ENCODE measurements at regions not wholly inside any gene's neighbourhood (a gene's known extent, or its start where the extent isn't known, plus 50 kb on each side); places are given as distances from the start of the nearest gene placed in this dataset.

DNA sequence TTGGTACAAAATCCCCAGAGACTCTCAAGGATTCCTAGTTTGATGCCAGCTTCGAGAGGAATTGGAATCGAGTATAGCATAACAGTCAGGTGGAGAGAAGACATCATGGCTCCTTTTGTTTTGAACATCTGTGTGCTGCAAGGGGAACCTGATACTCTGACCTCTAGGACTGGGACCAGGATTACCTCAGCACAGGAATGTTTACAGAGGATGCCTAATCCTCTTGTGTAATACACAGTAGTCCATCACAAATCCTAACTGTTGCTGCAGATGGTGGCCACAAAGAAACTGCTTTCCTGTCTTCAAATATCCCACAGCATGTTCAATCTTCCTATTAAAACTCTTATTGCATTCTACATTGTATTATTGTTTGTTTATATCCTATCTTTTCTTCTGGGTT lies 111.8 kb upstream of the PRMT6 start:
- H3K27ac Mint-ChIP-seq = no peak overlapping the region
- no peaks in the 10 kb centered on the region for H3K4me1 Mint-ChIP-seq
- H3K4me3 Mint-ChIP-seq = no peak overlapping the region
- H3K36me3 Mint-ChIP-seq = no peaks in the 10 kb centered on the region
- ATAC-seq = no peak
- H3K27me3 Mint-ChIP-seq = no peaks in the 10 kb centered on the region
- H3K9me3 Mint-ChIP-seq = no peaks in the 10 kb centered on the region

DNA sequence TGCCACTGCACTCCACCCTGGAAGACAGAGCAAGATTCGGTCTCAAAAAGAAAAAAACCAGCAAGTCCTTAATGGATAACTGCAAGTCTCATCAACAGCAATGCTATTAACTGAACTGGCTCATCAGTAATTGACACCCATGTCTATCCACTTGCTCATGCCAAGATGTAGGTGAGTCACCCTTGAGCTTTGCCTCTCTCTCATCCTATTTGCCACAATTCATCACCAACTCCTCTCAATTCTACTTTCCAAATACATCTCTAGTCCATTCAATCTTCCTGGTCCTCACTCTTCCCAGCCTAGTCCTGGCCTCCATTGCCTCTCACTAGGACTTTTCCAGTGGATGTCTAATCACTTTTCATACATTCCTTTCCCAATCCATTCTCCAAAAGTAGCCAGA lies 103.7 kb upstream of the PRMT6 start:
- Mint-ChIP-seq H3K9me3 (no peaks in the 10 kb centered on the region), H3K27me3 (peaks cover 25% of the 10 kb centered on the region), H3K36me3 (no peaks in the 10 kb centered on the region), H3K27ac (no peak overlapping the region), H3K4me1 (no peaks in the 10 kb centered on the region), H3K4me3 (no peak overlapping the region)
- ATAC-seq = no peak

DNA sequence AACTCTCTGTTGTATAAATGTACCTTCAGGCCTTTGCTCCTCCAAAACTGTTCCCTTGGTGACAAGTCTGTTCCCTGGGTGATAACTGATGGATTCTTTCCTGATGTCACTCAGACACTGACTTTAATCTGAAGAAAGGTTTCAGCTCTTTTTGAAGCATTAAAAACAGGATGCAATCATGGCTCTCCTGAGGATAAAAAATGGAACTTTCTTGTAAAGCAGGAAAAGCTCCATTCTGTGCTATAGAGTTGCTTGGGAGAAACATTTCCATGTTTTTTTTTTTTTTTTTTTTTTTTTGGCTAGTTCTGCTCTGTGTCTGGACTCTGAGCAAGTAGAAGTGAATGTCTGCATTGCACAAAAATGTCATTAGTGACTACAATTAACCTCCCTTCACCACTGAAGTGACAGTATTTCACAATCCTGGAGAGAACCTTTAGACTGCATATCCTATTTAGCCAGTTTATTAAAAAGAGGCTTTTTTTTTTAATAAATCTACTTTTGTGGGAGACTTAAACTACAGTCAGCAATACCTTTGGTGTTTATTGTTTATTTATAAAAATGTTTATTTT lies 101.7 kb upstream of the PRMT6 start:
- Mint-ChIP-seq H3K4me3 (no peak overlapping the region), H3K4me1 (no peaks in the 10 kb centered on the region), H3K27me3 (peaks cover 32% of the 10 kb centered on the region), H3K27ac (no peak overlapping the region), H3K36me3 (no peaks in the 10 kb centered on the region), H3K9me3 (no peaks in the 10 kb centered on the region)
- ATAC-seq = no peak

DNA sequence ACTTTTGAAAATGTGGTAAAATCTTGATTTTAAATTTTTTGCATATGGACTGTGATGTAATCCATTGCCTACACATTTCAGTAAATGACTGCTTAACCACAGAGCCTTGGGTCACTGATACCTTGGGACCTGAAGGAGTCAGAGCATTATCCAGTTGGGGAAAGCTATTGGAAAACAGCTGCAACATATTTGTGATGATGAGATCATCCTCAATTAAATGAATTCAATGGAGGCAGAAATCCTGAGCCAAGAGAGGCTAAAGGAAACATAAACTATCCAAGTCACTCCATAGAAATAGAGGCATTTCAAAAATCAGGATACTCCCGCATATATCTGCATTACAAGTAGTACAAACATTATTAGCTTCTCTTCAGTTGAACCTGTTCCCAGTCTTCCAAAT lies 99.8 kb upstream of the PRMT6 start:
- no peaks in the 10 kb centered on the region for H3K9me3 Mint-ChIP-seq
- H3K36me3 Mint-ChIP-seq = no peaks in the 10 kb centered on the region
- H3K4me3 Mint-ChIP-seq = no peak overlapping the region
- ATAC-seq = no peak
- no peaks in the 10 kb centered on the region for H3K4me1 Mint-ChIP-seq
- H3K27ac Mint-ChIP-seq = no peak overlapping the region
- peaks cover 32% of the 10 kb centered on the region for H3K27me3 Mint-ChIP-seq

DNA sequence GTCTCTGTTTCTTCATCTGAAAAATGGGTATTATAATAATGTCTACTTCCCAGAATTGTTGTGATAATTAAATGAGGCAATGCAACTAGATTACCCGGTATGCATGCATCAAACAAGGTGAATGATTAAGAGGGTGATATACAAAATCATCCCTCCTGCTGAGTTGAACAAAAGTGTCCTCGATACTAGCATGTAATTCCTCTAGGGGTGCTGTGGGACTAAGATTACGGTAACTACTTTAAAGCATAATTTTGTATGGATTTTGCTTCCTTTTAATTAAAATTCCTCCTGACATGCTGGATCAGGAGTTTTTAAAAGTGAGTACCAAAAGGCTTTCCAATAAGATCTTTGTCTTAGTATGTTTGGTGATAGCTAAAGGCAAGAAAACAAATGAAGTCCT lies 98.7 kb upstream of the PRMT6 start:
- no peak for ATAC-seq
- H3K27me3 Mint-ChIP-seq = peaks cover 30% of the 10 kb centered on the region
- no peaks in the 10 kb centered on the region for H3K36me3 Mint-ChIP-seq
- H3K27ac Mint-ChIP-seq = no peak overlapping the region
- no peaks in the 10 kb centered on the region for H3K4me1 Mint-ChIP-seq
- H3K9me3 Mint-ChIP-seq = no peaks in the 10 kb centered on the region
- H3K4me3 Mint-ChIP-seq = no peak overlapping the region

DNA sequence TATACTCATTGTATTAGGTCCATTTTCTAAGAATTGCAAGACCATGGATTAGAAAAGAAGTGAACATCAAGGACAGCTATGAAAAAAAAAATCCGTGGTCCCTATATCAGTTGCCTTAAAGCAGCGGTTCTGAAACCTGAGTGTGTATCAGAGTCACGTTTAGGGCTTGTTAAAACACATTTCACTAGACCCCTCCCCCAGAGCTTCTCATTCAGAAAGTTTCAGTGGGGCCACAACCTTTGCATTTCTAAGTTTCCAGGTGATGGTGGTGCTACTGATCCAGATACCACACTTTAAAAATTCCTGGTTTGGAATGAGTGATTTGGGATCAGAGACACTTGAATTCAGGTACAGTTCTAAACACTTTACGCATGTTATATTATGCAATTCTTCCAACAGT lies 96.1 kb upstream of the PRMT6 start:
- H3K27ac Mint-ChIP-seq = no peak overlapping the region
- H3K4me3 Mint-ChIP-seq = no peak overlapping the region
- no peaks in the 10 kb centered on the region for H3K36me3 Mint-ChIP-seq
- no peaks in the 10 kb centered on the region for H3K9me3 Mint-ChIP-seq
- H3K4me1 Mint-ChIP-seq = no peaks in the 10 kb centered on the region
- no peak for ATAC-seq
- H3K27me3 Mint-ChIP-seq = peaks cover 22% of the 10 kb centered on the region

DNA sequence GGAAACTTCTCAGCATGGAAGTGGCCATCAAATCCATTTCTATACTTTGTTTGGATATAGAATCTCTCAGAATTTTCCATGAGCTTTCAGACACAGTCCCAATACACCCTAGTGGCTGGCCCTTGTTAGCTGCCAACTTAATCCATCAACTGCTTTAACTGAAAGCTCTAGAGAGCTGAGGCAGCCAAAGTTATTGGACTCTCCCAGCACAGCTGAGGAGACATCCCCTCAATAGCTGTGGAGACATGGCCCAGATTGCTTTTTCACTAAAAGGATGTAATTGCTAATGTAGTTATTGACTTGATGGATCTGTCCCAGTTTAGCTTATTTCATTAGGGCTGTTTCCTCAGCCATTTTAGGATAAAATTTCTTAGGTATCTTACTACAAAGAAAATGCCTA lies 94.8 kb upstream of the PRMT6 start:
- H3K4me1 Mint-ChIP-seq = no peaks in the 10 kb centered on the region
- H3K27me3 Mint-ChIP-seq = peaks cover 9% of the 10 kb centered on the region
- ATAC-seq = peak; percentile 27
- no peak overlapping the region for H3K27ac Mint-ChIP-seq
- H3K4me3 Mint-ChIP-seq = no peak overlapping the region
- no peaks in the 10 kb centered on the region for H3K36me3 Mint-ChIP-seq
- H3K9me3 Mint-ChIP-seq = no peaks in the 10 kb centered on the region

DNA sequence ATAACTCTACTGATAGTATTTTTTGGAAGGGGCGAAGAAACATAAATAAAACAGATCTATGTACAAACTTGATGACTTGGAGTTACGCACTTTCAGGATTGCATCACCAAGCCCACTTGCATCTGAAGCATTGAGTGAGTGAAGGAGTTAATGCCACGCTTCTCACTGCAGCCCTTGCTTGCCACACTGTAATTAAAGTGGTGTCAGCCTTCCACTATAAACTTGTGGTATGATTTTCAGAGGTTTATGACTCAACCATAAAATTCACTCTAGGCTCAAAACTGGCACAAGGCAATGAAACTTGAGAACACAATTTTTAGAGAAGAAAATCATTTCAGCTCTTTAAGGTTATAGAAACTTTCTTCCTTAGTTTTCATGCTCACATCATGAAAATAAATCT lies 93.9 kb upstream of the PRMT6 start:
- no peaks in the 10 kb centered on the region for H3K9me3 Mint-ChIP-seq
- no peak overlapping the region for H3K27ac Mint-ChIP-seq
- H3K4me1 Mint-ChIP-seq = no peaks in the 10 kb centered on the region
- ATAC-seq = no peak
- no peaks in the 10 kb centered on the region for H3K36me3 Mint-ChIP-seq
- H3K4me3 Mint-ChIP-seq = no peak overlapping the region
- H3K27me3 Mint-ChIP-seq = peaks cover 7% of the 10 kb centered on the region

DNA sequence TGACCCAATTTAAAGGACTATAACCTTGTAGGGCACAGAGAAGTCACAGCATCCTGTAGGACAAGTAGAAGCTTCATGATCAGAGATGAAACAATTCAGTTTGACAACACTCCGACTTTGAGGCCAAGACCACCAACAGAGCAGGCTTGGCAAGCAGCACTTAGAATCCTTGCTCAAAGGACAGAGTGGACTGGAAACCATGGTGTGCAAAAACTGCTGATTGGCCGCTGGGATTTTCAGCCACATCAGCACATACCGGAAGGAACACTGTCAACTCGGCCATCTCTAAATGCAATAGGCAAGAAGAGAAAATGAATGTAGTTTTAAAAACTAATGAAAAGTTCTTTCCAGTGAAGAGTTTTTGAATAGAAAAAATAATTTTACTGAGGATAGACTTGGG lies 92.0 kb upstream of the PRMT6 start:
- Mint-ChIP-seq H3K27ac (no peak overlapping the region), H3K27me3 (peaks cover 2% of the 10 kb centered on the region), H3K4me3 (no peak overlapping the region), H3K9me3 (no peaks in the 10 kb centered on the region), H3K4me1 (no peaks in the 10 kb centered on the region), H3K36me3 (no peaks in the 10 kb centered on the region)
- ATAC-seq = no peak

DNA sequence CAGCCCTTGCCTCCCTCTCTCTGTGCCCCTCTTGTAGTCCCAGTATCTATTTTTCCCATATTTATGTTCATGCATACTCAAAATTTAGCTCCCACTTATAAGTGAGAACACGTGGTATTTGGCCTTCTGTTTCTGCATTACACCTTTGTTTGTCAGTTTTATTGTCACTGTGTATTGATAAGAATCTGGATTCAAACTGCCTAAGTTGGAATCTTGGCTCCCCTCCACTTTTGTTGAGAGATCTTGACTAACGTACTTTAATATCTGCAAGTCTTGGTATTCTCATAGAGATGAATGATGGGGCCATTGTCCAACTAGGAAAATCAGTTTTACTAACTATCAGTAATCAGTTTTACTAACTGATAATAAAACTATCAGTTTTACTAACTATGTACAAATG lies 87.8 kb upstream of the PRMT6 start:
- H3K27me3 Mint-ChIP-seq = no peaks in the 10 kb centered on the region
- H3K4me3 Mint-ChIP-seq = no peak overlapping the region
- no peaks in the 10 kb centered on the region for H3K36me3 Mint-ChIP-seq
- ATAC-seq = no peak
- no peak overlapping the region for H3K27ac Mint-ChIP-seq
- no peaks in the 10 kb centered on the region for H3K9me3 Mint-ChIP-seq
- H3K4me1 Mint-ChIP-seq = no peaks in the 10 kb centered on the region

DNA sequence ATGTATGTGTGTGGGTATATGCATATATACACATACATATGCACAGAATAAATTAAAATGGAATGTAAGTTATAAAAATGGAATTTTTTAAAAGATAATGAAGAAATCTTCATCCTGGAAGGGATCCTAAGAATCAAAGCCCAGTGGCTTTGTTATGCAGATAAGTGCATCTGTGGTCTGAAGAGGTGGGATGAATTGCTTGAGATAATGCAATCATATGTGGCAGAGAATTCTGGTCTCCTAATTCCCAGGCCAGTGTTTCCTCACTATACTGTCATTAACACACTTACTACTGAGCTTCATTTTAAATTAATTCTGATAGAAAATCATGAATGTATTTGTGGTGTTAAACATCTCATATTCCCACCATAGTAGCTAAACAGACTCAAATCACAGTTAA lies 86.7 kb upstream of the PRMT6 start:
- no peaks in the 10 kb centered on the region for H3K27me3 Mint-ChIP-seq
- H3K36me3 Mint-ChIP-seq = no peaks in the 10 kb centered on the region
- H3K9me3 Mint-ChIP-seq = no peaks in the 10 kb centered on the region
- H3K4me1 Mint-ChIP-seq = no peaks in the 10 kb centered on the region
- H3K27ac Mint-ChIP-seq = no peak overlapping the region
- no peak overlapping the region for H3K4me3 Mint-ChIP-seq
- ATAC-seq = no peak

DNA sequence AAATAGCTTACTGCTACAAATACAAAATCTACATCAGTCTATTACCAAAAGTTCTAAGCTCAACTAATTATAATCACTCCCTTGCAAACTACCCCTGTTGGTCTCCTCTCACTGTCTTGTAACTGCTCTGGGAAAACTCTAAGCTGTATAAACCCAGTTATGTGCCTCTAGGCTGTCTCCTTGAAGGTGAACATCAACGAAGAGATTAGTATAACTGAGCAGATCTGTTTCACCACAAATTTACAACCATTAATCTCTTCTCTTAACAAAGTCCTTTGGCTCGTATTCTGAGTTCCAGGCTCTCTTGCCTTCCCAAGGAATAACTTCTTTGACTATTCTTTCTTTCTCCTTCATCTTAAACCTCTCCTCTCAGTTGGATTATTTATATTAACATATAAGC lies 84.4 kb upstream of the PRMT6 start:
- no peaks in the 10 kb centered on the region for H3K4me1 Mint-ChIP-seq
- H3K36me3 Mint-ChIP-seq = no peaks in the 10 kb centered on the region
- H3K27ac Mint-ChIP-seq = no peak overlapping the region
- no peak for ATAC-seq
- no peaks in the 10 kb centered on the region for H3K27me3 Mint-ChIP-seq
- no peaks in the 10 kb centered on the region for H3K9me3 Mint-ChIP-seq
- H3K4me3 Mint-ChIP-seq = no peak overlapping the region

DNA sequence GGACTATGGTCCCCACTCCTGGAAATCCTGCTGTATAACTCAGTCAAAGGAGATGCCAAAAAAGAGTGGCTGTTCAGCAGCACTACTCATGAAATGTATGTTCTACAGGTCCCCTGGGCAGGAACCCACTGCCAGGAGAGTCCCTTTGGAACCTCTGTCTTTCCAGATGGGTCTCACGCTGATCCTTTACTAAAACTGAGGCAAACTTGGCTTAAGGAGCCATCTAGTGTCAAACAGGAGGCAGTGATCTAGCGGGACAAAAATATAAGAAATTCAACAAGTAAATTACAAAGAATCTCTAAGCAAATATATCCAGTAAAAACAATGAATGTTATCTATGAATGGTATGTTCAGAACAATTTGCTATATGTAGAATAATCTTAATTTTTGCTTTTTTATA lies 80.5 kb upstream of the PRMT6 start:
- Mint-ChIP-seq H3K36me3 (no peaks in the 10 kb centered on the region), H3K4me3 (no peak overlapping the region), H3K27ac (no peak overlapping the region), H3K4me1 (no peaks in the 10 kb centered on the region), H3K27me3 (no peaks in the 10 kb centered on the region), H3K9me3 (no peaks in the 10 kb centered on the region)
- ATAC-seq = no peak

DNA sequence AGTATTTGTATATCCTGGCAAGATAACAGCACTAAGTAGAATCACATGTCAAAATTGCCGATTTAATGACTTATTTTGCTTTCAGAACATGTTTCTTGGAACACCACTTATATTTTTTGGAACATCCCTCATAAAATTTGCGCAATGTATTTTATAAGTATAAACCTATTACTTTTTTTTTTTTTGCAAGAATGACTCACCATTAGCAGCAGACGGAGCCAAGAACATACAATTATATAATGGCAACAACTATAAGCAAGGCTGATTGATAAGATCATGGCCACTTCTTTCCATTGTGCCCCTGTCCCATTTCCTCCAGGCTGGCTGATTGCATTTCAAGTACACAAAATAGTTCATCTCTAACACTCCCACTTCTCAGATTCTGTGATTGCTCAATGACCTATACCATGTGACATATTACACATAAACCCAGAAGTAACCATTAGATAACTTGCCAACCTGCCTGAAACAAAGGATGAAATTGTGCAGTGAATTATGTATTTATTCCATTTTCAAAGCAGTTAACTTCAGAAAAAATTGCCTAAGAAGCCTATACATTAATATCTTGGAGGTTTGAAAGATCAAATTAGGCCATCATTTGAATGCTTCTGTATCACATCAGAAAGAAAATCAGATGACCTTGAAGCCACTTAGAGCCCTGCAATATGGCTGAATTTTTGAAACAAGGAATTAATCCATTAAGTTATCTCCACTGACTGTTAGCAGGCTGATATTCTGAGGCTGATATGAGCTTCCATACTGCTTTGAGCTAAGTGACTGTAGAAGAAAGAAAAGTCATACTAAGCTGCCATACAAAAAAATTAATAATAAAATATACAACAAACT lies 77.8 kb upstream of the PRMT6 start:
- Mint-ChIP-seq H3K4me1 (no peaks in the 10 kb centered on the region), H3K36me3 (no peaks in the 10 kb centered on the region), H3K9me3 (no peaks in the 10 kb centered on the region), H3K4me3 (no peak overlapping the region), H3K27me3 (no peaks in the 10 kb centered on the region), H3K27ac (no peak overlapping the region)
- no peak for ATAC-seq

DNA sequence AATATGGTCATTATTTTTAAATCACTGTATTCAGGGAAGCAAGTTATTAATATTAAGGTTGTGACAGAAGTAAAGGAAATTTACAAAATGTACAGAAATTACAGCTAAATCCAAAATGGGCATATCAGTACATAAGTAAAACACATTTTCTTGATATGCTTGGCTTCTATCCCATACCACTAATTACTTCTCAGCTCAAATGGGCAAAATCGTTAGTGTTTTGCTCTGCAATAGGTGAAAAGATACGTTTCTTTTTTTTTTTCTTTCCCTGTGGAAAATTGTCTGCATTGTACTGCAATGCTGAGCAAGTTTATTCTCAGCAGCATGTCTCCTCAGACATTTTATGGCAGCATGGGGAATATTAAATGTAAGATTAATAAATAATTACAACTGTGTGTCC lies 77.1 kb upstream of the PRMT6 start:
- Mint-ChIP-seq H3K4me3 (no peak overlapping the region), H3K36me3 (no peaks in the 10 kb centered on the region), H3K4me1 (no peaks in the 10 kb centered on the region), H3K27me3 (no peaks in the 10 kb centered on the region), H3K9me3 (no peaks in the 10 kb centered on the region), H3K27ac (no peak overlapping the region)
- no peak for ATAC-seq

DNA sequence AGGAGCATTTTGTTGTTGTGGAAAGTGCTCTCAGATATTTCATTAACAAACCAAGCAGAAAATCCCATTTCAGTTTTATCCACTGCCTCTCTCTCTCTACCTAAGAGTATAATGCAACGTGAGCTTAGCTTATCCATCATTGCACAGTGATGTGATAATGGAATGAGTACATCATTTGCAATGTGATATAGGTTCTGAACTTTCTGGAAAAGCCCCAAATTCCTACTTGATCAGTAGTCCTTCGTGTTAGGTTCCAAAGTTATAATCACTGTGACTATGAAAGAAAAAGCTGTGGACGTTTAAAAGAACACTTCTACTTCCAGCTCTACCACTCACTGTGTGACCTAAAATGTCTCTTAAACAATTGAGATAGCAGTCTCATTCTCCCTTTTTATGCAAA lies 76.4 kb upstream of the PRMT6 start:
- Mint-ChIP-seq H3K9me3 (no peaks in the 10 kb centered on the region), H3K27ac (no peak overlapping the region), H3K4me3 (no peak overlapping the region), H3K4me1 (no peaks in the 10 kb centered on the region), H3K36me3 (no peaks in the 10 kb centered on the region), H3K27me3 (peaks cover 3% of the 10 kb centered on the region)
- no peak for ATAC-seq

All from stimulated activated memory B cell treated with anti-CD40 and anti-IgM and Interleukin-4, amounts not matched to agents 10 μg/mL and 1 μg/mL and 100 μg/mL, for 72 hours (primary cell).